Lung (tissue), 11 donors: ENCODE measurements at regions not wholly inside any gene's neighbourhood (a gene's known extent, or its start where the extent isn't known, plus 50 kb on each side); places are given as distances from the start of the nearest gene placed in this dataset.

ENCODE experiments used
- ATAC-seq: fragments of 200-7000 bp; cut with Tn5 transposase; one replicate; pipeline ENCODE4 v1.9.1; 2020; ENCODE audit warnings: moderate number of reproducible peaks; ENCODE audit not compliant: insufficient read depth, low FRiP score
- DNase-seq, 3 donors: peaks; one replicate each; pipeline ENCODE4 v3.0.0-alpha.2; 2013 to 2017
- H3K27ac ChIP-seq, 2 donors: one replicate each; pipeline ENCODE4 v1.5.1; 2013; ENCODE audit warnings: mild to moderate bottlenecking in 2 of 2, moderate library complexity in 2 of 2, control low read depth in 1 of 2, inconsistent platforms in 1 of 2, low read depth in 1 of 2, low read length in 1 of 2
- H3K27me3 ChIP-seq, 3 donors: one replicate each; pipeline ENCODE4 v1.5.1; 2013; ENCODE audit warnings: low read length in 2 of 3; ENCODE audit not compliant: control insufficient read depth in 3 of 3, insufficient read depth in 3 of 3
- H3K36me3 ChIP-seq, 4 donors: one replicate each; pipeline ENCODE4 v1.5.1; 2013; ENCODE audit warnings: low read length in 4 of 4, mild to moderate bottlenecking in 1 of 4, moderate library complexity in 1 of 4; ENCODE audit not compliant: control insufficient read depth in 4 of 4, insufficient read depth in 4 of 4
- H3K4me1 ChIP-seq, 5 donors: one replicate each; pipeline ENCODE4 v1.5.1; 2013; ENCODE audit warnings: low read length in 5 of 5, mild to moderate bottlenecking in 2 of 5, moderate library complexity in 1 of 5; ENCODE audit not compliant: control insufficient read depth in 5 of 5, insufficient read depth in 5 of 5
- H3K4me3 ChIP-seq: one replicate; pipeline ENCODE4 v1.5.1; 2013; ENCODE audit warnings: mild to moderate bottlenecking, control low read depth, moderate library complexity
- H3K9ac ChIP-seq, 2 donors: one replicate each; pipeline ENCODE4 v1.5.1; 2013; ENCODE audit warnings: low read length in 2 of 2, control low read depth in 1 of 2; ENCODE audit not compliant: insufficient read depth in 1 of 2
- H3K9me3 ChIP-seq, 4 donors: one replicate each; pipeline ENCODE4 v1.5.1; 2013; ENCODE audit warnings: low read length in 3 of 4, mild to moderate bottlenecking in 1 of 4, moderate library complexity in 1 of 4; ENCODE audit not compliant: control insufficient read depth in 4 of 4, insufficient read depth in 3 of 4
- CTCF ChIP-seq: IDR thresholded peaks from 2 replicates; pipeline ENCODE4 v1.5.1; 2012; ENCODE audit warnings: mild to moderate bottlenecking; ENCODE audit errors: control extremely low read depth, extremely low read depth
- WGBS, 2 donors: extraction: QIAGEN DNeasy Blood & Tissue Kit; methylation state at CpG; one replicate each; pipeline ENCODE4 v1.1.7; 2013; 5-methylcytosine and 5-hydroxymethylcytosine counted together
- donor health status: control.
- donor health status: control.
- donor health status: Bipolar disorder and iron deficiency.
- donor health status: healthy.
- donor health status: DM: yes; HTN: yes; CAD: no.

GRCh38 chr14:22469538-22470303, 119.3 kb downstream of the DAD1 start:
- no peaks in the 10 kb centered on the region for H3K9me3 ChIP-seq
- no peaks in the 10 kb centered on the region for H3K27me3 ChIP-seq
- no peak overlapping the region for H3K27ac ChIP-seq
- no peak for TF ChIP-seq CTCF
- DNase-seq (peak in 2 of 3 donors; percentile 66 to 74), ATAC-seq (no peak)
- WGBS, 2 donors, result 42 to 50% methylated on average over 8 of the region's 8 CpGs
- H3K4me1 ChIP-seq, result peaks cover 0 to 23% (median 4%) of the 10 kb centered on the region in 5 donors
- no peaks in the 10 kb centered on the region for H3K36me3 ChIP-seq
- no peak overlapping the region for H3K4me3 ChIP-seq
- H3K9ac ChIP-seq, result no peak overlapping the region

GRCh38 chr14:22468830-22469229, 120.2 kb downstream of the DAD1 start:
- TF ChIP-seq CTCF, result no peak
- 71 to 93% methylated on average over 2 of the region's 2 CpGs for WGBS, 2 donors
- no peak for ATAC-seq

GRCh38 chr14:22466491-22466890, 122.5 kb downstream of the DAD1 start:
- H3K4me1 ChIP-seq, result peaks cover 0 to 12% (median 0%) of the 10 kb centered on the region in 5 donors
- WGBS, 2 donors, result 77 to 81% methylated on average over 4 of the region's 4 CpGs
- ATAC-seq (no peak), DNase-seq (no peak)
- H3K9ac ChIP-seq, result no peak overlapping the region
- H3K36me3 ChIP-seq, result no peaks in the 10 kb centered on the region
- no peak overlapping the region for H3K4me3 ChIP-seq
- H3K9me3 ChIP-seq, result no peaks in the 10 kb centered on the region
- no peaks in the 10 kb centered on the region for H3K27me3 ChIP-seq
- TF ChIP-seq CTCF, result no peak
- no peak overlapping the region for H3K27ac ChIP-seq

More at GRCh38 chr14:22468830-22469229, 120.2 kb downstream of the DAD1 start:
- DNase-seq, result no peak
- Histone ChIP-seq H3K9me3 (no peaks in the 10 kb centered on the region), H3K36me3 (no peaks in the 10 kb centered on the region), H3K9ac (no peak overlapping the region), H3K4me3 (no peak overlapping the region), H3K27ac (no peak overlapping the region), H3K4me1 (peaks cover 0 to 23% (median 4%) of the 10 kb centered on the region in 5 donors), H3K27me3 (no peaks in the 10 kb centered on the region)
